ENCODE measurements at regions not wholly inside any gene's neighbourhood (a gene's known extent, or its start where the extent isn't known, plus 50 kb on each side); places are given as distances from the start of the nearest gene placed in this dataset.

GRCh38 chr1:5513846-5514526 lies 478.2 kb downstream of the NPHP4 start:
- Histone ChIP-seq H3K9ac (ENCODE audit: control insufficient read depth, insufficient read depth, low read length) (no peak overlapping the region), H3K27ac (ENCODE audit: control insufficient read depth, insufficient read depth) (no peak overlapping the region), H3K27me3 (replicated peaks in 1 of 2; ENCODE audit: control insufficient read depth in 2 of 2, insufficient read depth in 2 of 2, low read length in 1 of 2) (no peaks in the 10 kb centered on the region; a peak in 1 of 4 replicates), H2AFZ (ENCODE audit: control insufficient read depth, low read depth, low read length) (no peak overlapping the region), H3K4me3 (no peak overlapping the region), H4K20me1 (ENCODE audit: control insufficient read depth, insufficient read depth) (no peaks in the 10 kb centered on the region), H3K9me3 (replicated peaks; ENCODE audit: control insufficient read depth, insufficient read depth, low read length) (no peaks in the 10 kb centered on the region), H3K36me3 (ENCODE audit: control insufficient read depth in 2 of 2, insufficient read depth in 2 of 2, low read length in 1 of 2) (no peaks in the 10 kb centered on the region), H3K4me2 (ENCODE audit: control insufficient read depth, insufficient read depth) (no peak overlapping the region), H3K4me1 (ENCODE audit: control insufficient read depth, insufficient read depth, low read length) (no peaks in the 10 kb centered on the region), H3K79me2 (ENCODE audit: control insufficient read depth, insufficient read depth, low read length) (no peaks in the 10 kb centered on the region)
- intact Hi-C loops (cut with micrococcal nuclease; ENCODE audit: unreplicated experiment) (no loop called here), in situ Hi-C loops (cut with MboI) (loop anchor here (5.0 to 25.0 kb wide), 2 partner anchors 398 to 823 kb away; no protein-coding TSS in a partner anchor)
- CTCF ChIA-PET, result interaction anchor here (0.6 to 2.4 kb wide), 10 partner anchors 10 to 930 kb away, joined by 3 to 15 read pairs (median 4); no protein-coding TSS in a partner anchor
- SMC1A ChIA-PET (ENCODE audit: uncharacterized antibody, unreplicated experiment), result no interaction called here
- POLR2A ChIA-PET, result no interaction called here
- no peak for DNase-seq (ENCODE audit: low read depth, low spot score)
- no peak for FAIRE-seq
- RAD21 ChIA-PET (ENCODE audit: unreplicated experiment), result interaction anchor here (1.2 kb wide), 1 partner anchor 232 kb away, joined by 4 read pairs; no protein-coding TSS in a partner anchor
- TF ChIP-seq RAD51 (IDR thresholded peaks at IDR 0.05) (no peak), BHLHE40 (IDR thresholded peaks at IDR 0.05; ENCODE audit: borderline replicate concordance in 1 of 2, low read depth in 2 of 2, low read length in 1 of 2) (no peak), JUNB (IDR thresholded peaks at IDR 0.05) (no peak), IRF4 (IDR thresholded peaks at IDR 0.05; ENCODE audit: low read depth, low read length) (no peak), SPI1 (IDR thresholded peaks at IDR 0.05; ENCODE audit: borderline replicate concordance, insufficient read depth, low read depth, low read length) (no peak), SMAD5 (IDR thresholded peaks at IDR 0.05; ENCODE audit: low read depth) (no peak), ZBTB40 (IDR thresholded peaks at IDR 0.05; ENCODE audit: borderline replicate concordance) (no peak), SMC3 (IDR thresholded peaks at IDR 0.05; ENCODE audit: borderline replicate concordance, low read length) (no peak), BCL11A (IDR thresholded peaks at IDR 0.05; ENCODE audit: low read depth, low read length) (no peak), POLR2AphosphoS5 (IDR thresholded peaks at IDR 0.05; ENCODE audit: low read length) (no peak)
- no peak for ATAC-seq
- no TSS peak for BruUV-seq (replicated peaks)
- 18% methylated on average over 7 of the region's 7 CpGs for WGBS (ENCODE audit: insufficient coverage, insufficient replicate concordance, low lambda C conversion rate, missing lambda C conversion rate)
